ENCODE measurements at regions not wholly inside any gene's neighbourhood (a gene's known extent, or its start where the extent isn't known, plus 50 kb on each side); places are given as distances from the start of the nearest gene placed in this dataset.

DNA sequence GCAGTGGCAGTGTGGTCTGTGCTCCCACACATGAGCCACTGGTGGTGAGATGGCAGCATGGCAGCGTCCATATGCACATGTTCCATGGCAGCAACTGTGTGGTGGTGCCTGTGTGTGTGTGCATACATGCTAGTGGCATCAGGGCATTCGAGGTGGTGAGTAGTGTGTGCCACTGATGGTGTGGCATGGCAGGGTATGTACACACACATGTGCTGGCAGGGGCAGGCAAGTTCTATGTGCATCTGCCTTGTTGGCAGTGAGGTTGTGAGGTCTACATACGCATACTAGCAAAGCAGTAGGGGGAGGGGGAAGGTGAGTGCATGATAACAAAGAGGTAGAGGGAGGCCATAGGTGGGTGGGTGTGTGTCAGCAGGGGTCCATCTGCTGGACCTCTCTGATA, 378.7 kb downstream of the C3orf38 start:
- TF ChIP-seq ZFX (IDR thresholded peaks at IDR 0.05): no peak
- TF ChIP-seq, protein P1, sequence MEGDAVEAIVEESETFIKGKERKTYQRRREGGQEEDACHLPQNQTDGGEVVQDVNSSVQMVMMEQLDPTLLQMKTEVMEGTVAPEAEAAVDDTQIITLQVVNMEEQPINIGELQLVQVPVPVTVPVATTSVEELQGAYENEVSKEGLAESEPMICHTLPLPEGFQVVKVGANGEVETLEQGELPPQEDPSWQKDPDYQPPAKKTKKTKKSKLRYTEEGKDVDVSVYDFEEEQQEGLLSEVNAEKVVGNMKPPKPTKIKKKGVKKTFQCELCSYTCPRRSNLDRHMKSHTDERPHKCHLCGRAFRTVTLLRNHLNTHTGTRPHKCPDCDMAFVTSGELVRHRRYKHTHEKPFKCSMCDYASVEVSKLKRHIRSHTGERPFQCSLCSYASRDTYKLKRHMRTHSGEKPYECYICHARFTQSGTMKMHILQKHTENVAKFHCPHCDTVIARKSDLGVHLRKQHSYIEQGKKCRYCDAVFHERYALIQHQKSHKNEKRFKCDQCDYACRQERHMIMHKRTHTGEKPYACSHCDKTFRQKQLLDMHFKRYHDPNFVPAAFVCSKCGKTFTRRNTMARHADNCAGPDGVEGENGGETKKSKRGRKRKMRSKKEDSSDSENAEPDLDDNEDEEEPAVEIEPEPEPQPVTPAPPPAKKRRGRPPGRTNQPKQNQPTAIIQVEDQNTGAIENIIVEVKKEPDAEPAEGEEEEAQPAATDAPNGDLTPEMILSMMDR (conservative IDR thresholded peaks at IDR 0.05): no peak
- H3K27ac ChIP-seq: no peak overlapping the region

DNA sequence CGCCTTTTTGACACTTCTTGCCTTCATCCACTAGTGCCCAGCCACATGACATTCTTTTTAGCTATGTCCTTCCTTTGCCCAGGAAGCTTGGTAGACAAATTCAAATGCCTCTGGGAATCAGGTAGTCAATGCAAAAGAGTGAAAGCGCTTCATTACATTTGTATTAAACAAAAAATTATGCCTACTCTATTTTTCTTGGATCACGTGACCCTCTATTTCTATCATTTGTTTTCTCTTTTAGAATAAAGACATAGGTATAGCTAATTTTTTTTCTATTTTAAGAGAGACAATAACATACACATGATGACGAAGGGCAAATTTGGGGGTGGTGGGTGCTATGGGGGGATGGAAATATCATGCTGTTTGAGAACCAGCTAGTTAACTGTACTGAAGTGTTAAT, 384.8 kb downstream of the C3orf38 start:
- no peak overlapping the region for H3K27ac ChIP-seq
- TF ChIP-seq, protein P1 (conservative IDR thresholded peaks at IDR 0.05): no peak
- TF ChIP-seq ZFX (IDR thresholded peaks at IDR 0.05): no peak

DNA sequence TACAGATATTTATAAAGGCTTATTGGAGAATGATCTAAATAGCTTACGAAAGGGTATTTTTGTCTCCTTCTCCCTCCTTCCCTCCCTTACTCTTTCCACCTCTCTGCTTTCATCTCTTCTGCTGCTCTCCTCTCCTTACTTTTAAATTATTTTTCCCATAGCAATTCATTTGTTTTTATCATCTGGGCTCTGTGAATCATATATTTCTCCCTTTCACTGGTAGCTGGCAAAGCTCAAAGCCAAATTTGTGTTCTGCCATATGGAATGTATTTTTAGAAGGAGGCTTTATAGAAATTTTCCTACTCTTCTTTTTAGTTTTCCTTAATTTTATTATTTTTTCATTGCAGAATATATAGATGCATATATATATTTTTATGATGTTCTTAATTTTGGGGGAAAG, 385.8 kb downstream of the C3orf38 start:
- no peak for TF ChIP-seq ZFX (IDR thresholded peaks at IDR 0.05)
- TF ChIP-seq, protein P1 (conservative IDR thresholded peaks at IDR 0.05): no peak
- no peak overlapping the region for H3K27ac ChIP-seq

DNA sequence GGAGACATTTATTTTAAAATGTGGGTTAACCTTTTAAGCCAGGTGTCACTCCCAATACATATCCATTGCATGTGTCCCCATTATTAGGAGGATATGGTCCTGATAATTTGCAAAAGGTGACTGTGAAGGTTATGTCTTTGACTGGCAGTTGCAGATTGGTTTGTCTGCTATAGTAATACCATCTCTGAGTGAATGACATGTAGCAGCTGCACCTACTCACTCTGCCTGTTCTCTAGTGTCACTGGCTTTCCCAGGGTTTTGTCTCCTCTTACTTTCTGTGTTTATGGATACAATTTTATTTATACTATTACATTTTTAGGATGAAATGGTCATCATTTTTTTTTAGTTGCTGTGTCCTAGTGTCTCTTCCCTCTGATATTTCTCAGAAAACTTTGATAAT, 393.2 kb downstream of the C3orf38 start:
- H3K27ac ChIP-seq: no peak overlapping the region
- no peak for TF ChIP-seq ZFX (IDR thresholded peaks at IDR 0.05)
- TF ChIP-seq, protein P1 (conservative IDR thresholded peaks at IDR 0.05): no peak

DNA sequence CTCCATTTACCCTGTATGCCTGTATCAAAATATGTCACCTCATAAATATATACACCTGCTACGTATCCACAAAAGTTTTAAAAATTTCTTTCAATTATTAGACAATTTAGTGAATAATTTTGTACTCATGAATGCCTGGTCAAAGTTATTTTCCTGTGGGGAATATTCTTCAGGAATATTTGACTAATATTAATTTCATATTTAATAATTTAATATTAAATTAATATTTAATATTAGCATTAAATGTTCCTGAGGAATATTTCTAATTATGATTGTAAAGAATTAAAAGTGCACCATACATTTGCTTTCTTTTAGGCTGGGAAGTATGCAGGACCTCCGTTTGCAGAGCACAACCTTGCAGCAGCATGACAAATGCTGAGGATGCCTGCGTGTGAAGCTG, 422.7 kb downstream of the C3orf38 start:
- H3K27ac ChIP-seq: no peak overlapping the region
- TF ChIP-seq, protein P1 (conservative IDR thresholded peaks at IDR 0.05): no peak
- TF ChIP-seq ZFX (IDR thresholded peaks at IDR 0.05): no peak

DNA sequence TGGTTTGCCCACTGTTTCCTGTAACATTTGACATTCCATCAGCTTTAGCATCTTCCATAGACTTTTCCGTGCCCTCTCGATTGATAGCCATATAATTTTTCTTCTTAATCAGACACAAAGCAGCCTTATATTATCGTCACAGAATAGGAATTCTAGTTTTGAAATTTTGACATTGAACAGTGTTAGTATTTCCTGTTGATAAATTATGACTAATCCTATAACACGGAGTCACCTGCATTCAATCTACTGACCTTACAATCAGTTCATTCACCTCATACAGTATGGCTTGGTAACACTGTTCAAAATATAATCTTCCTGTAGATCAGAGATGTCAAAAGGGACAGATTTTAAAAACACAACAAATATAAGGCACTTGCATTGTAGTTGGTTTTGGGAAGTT, 423.7 kb downstream of the C3orf38 start:
- TF ChIP-seq, protein P1 (conservative IDR thresholded peaks at IDR 0.05): no peak
- TF ChIP-seq ZFX (IDR thresholded peaks at IDR 0.05): no peak
- H3K27ac ChIP-seq: no peak overlapping the region

DNA sequence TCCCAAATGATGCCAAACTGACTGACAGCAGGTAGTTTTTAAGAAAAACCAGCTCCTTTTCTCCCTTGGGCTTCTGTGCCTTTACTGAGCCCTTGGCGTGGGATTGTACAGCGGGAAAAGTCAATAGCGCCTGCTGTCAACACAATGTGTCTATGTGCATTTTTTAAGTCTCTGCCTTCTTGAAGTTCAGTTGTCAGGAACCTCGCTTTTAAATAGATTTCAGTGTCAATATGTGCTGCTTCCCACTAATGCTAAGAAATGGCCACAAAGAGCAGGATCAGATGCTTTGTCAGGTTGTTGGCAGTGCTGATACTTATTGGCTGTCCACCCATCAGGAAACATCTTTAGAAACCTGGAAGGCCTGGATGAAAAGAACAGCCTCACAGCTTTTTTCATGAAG, 424.4 kb downstream of the C3orf38 start:
- TF ChIP-seq ZFX (IDR thresholded peaks at IDR 0.05): no peak
- TF ChIP-seq, protein P1 (conservative IDR thresholded peaks at IDR 0.05): no peak

More for the DNA sequence above, 424.4 kb downstream of the C3orf38 start:
- H3K27ac ChIP-seq: no peak overlapping the region

Data from C4-2B (cell line).